GM18502 (cell line): ENCODE measurements at regions not wholly inside any gene's neighbourhood (a gene's known extent, or its start where the extent isn't known, plus 50 kb on each side); places are given as distances from the start of the nearest gene placed in this dataset.

Experiments used
- ATAC-seq: cut with Tn5 transposase; IDR thresholded peaks from one replicate; pipeline ENCODE4 v1.9.1; 2021; ENCODE audit warnings: mild to moderate bottlenecking; ENCODE audit not compliant: unreplicated experiment, poor library complexity

DNA sequence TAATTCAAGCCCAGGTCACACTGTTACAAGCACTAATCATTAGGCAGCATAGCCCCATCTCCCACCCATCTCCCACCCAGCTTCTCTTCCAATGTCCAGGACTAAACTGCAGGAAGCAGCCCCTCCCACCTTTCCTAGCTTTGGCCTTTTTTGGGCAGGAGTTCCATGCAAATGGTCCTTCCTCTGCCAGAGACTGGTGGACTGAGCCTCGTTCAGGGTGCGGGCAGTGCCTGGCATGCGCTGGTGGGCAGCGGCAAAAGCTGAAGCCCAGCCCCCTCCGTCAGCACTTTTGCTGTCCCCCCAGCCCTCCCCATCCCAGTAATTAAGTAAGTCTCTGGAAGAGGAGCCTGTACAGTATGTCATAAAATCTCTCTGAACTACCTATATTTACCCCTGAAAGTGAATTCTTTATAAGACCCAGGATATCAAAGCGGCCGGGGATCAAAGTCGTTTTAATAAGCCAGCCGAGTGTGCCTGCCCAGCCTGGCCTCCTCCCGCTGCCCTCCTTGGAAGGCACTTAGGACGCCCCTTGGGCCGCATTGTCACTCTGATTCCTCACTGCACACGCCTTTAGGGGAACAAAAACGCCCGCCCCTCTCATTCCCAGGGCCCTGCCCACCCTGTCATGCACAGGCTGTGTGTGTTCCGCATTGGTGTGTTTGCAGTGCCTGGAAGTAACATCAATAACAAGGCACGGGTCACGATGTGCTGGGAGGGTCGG, 109.9 kb downstream of the IRX5 start:
- ATAC-seq: no peak

- ATAC-seq: no peak
Measured at GRCh38 chr16:55041540-55042234, 111.0 kb downstream of the IRX5 start.

GRCh38 chr16:55042556-55043432, 112.1 kb downstream of the IRX5 start:
- no peak for ATAC-seq

DNA sequence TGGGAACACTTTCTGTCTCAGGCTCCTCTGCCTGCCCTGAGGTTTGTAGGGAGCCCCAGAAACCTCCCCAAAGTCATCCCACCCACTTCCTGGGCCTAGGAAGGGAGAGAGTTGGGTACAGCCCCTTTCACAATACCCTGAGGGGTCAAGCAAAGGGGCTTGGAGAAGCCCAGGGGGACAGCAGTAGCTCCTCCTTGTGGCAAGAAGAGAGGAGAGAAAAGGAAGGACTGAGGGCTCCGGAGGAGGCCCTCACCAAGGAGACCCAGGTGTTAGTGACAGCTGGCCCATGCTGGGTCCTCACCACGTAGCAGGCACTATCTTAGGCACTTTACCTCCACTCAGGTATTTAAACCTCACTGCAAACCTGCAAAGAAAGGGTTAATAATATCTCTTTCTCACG, 112.8 kb downstream of the IRX5 start:
- no peak for ATAC-seq

DNA sequence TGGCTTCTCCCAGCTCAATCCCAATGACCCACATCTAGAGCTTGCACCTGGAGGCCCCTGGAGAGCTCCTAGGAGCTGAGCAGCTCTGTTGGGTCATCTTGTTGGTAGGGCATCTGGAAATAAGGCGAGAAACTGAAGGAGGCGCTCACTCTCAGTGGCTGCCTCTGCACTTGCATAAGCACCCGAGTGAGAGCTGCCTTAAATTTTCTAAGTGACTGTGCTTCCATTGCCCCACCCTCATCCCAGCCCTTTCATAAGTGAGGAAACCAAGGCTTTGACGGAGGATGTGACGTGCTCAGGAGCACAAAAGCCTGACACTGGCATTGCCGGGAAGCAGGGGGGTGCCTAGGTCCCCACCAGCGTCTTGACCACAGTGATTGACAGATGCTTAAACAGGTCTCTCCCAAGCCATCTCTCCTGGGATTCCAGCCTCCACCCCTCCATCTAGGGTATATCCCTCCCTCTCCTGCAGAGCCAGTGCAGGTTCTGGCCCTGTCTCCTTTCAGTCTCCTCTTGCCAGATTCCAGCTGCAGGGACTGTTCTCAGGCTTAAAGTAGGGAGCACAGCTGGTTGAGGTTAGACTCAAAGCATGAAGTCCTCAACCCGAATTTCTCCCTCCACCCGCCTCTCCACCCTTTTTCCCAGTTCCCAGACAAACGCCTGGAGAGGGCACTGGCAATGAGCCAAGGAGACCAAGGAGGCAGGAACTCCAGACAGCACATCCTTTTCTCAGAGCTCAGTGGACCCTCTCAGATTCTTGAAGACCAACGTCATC, 113.7 kb downstream of the IRX5 start:
- no peak for ATAC-seq

DNA sequence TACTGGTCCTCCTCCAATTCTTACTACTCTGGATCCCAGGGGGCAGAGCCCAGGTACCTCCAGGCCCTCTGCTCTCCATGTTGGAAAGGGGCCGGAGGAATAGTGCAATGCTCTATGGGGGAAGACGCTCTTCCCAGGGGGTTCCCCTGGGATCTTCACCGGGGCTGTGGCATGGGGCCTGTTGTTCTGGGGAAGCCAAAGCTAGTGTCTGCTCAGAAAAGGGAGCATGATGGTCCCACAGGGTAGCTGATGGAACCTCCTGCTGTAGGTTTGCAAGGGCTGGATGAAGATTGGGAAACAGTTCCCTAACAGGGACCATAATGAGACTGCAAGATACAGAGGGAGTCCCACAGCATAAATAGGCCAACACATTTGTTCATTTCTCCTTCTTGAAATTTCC, 114.7 kb downstream of the IRX5 start:
- ATAC-seq: no peak

GRCh38 chr16:55045756-55046460, 115.2 kb downstream of the IRX5 start:
- no peak for ATAC-seq

- no peak for ATAC-seq
Measured at GRCh38 chr16:55046513-55046912, 115.8 kb downstream of the IRX5 start.

GRCh38 chr16:55046916-55047315, 116.3 kb downstream of the IRX5 start:
- ATAC-seq: no peak

DNA sequence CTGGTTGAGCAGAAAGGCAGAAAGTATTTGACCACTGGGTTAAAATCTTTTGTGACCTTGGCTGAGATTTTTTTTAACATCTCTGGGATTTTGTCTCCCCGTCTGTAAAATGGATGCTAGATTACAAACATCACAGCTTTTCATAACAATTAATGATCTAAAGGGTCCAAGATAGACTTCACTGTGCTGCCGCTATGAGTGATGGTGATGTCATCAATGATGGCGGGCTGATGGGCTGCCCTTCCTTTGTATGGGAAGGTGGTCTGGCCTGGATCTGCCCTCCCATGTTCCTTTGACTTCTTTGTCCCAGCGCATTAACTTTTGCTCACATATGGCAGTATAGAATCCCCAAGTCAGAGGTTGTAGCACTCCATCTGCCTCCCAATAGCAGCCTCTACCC, 116.7 kb downstream of the IRX5 start:
- ATAC-seq: no peak

DNA sequence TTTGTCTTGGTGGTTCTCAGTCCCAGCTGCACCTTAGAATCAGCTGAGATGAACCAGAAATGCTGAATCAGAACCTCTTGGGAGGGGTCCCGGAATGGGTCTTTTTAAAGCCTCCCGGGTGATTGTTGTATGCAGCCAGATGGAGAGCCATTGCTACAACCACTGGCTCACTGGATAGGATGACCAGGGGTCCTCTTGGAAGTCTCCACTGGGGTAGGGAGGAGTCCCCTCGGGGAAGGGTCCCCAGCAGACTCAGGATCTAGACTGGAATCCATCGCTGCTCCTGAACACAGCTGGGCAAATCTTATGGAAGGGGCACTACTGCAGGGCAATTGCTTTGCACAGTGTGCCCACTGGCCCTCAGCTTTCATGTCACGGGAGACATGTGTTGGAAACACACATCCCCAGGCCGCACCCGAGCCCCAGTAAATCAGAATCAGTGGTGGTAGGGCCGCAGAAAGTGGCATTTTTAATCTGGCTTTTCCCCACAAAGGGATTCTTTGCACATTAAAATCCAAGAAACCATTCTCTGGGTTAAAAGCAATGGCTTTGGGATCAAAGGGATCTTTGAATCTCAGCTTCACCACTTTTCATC, 117.3 kb downstream of the IRX5 start:
- no peak for ATAC-seq

DNA sequence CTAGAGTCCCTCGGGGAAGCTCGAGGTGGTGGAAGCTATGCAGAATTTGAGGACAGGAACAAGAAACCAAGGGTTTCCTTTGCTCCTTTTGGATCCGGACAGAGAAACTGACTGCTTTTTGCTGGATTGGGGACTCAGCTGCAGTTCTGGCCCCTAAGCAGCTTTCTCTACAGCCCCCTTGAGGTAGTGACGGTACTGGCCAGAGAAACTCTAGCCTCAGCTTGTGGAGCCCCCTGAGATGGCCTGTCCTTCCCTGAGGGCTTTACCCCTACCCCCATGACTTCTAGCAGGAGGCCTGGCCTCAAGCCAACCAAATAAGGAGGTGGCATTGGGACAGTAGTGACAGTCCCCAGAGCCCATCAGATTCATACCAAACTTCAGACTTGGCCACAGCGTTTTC, 118.1 kb downstream of the IRX5 start:
- ATAC-seq: no peak

- ATAC-seq: no peak
Measured at GRCh38 chr16:55051571-55052347, 121.1 kb downstream of the IRX5 start.

GRCh38 chr16:55052348-55052734, 121.7 kb downstream of the IRX5 start:
- no peak for ATAC-seq

GRCh38 chr16:55052741-55053415, 122.2 kb downstream of the IRX5 start:
- no peak for ATAC-seq

DNA sequence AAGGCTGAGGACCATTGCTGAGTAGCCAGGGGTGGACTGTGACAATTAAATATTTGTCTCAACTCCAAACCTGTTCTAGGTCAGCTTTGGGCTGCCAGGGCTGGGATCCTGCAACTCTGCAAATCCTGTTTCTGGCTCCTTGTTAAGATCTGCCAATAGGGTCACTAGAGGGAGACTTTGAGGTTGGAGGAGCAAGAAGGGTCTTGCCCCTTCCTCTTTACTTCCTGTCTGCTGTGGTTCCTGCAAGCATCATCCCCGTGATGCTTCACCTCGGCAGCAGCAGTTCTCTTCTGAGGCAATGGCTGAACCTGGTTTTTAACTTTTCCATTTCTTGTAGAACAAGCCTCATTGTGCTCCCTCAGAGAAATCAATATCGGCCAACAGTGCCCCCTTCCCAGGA, 124.6 kb downstream of the IRX5 start:
- ATAC-seq: no peak

DNA sequence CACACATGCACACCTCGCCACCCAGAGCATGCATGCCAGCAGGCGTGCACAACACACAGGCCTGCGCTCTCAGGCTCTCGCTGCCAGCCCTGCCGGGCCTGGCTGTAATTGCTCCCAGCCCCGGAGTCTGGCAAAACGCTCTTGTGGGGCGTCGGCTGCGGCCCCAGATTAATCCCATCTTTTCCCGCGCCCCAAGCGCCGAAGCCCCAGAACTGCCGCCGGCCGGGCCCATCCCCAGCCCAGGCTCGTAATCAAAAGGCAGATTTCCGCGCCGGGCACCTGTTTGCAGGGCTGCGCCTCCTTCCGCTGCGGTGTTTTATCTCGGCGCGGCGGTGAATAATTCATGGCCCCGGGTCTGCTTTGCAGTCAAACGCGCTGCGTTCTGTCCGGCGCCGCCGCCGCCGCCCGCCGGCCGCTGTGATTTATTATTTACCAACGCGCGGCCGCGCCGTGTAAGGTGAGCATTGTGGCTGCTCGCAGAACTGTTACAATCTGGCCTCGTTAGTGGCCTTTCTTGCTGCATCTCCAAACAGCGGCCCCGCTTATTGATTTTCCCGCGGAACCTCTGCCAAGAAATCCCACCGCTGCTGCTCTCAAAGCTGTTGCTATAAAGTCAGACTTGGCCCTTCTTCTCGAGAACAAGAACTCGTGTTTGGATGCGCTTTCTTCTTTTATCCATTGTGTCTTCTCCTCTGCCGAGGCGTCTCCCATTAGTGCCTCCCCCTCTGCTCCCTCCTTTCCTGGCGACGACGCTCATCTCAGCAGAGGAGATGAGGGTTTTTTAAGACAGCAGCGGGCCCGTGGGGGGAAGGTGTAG, 126.1 kb downstream of the IRX5 start:
- ATAC-seq: no peak
